ENCODE measurements at regions not wholly inside any gene's neighbourhood (a gene's known extent, or its start where the extent isn't known, plus 50 kb on each side); places are given as distances from the start of the nearest gene placed in this dataset.
A peak's percentile ranks its signal among the peaks of the same experiment; 100 is the strongest.

GRCh38 chr1:53378061-53378460 is 50.2 kb upstream of the LRP8 start:
- no peak for DNase-seq (ENCODE audit: low read depth)

GRCh38 chr1:53378932-53379661 is 51.2 kb upstream of the LRP8 start:
- DNase-seq (ENCODE audit: low read depth), result no peak

GRCh38 chr1:53379662-53380002 is 51.8 kb upstream of the LRP8 start:
- no peak for DNase-seq (ENCODE audit: low read depth)

GRCh38 chr1:53380296-53380695 is 52.4 kb upstream of the LRP8 start:
- DNase-seq (ENCODE audit: low read depth), result no peak

- no peak for DNase-seq (ENCODE audit: low read depth)
Measured at GRCh38 chr1:53381790-53382401, 54.0 kb upstream of the LRP8 start.

- DNase-seq (ENCODE audit: low read depth), result no peak
Measured at GRCh38 chr1:53383136-53383870, 55.4 kb upstream of the LRP8 start.

GRCh38 chr1:53384796-53385195 is 56.9 kb upstream of the LRP8 start:
- no peak for DNase-seq (ENCODE audit: low read depth)

GRCh38 chr1:53385276-53386225 is 57.7 kb upstream of the LRP8 start:
- no peak for DNase-seq (ENCODE audit: low read depth)

- DNase-seq (ENCODE audit: low read depth), result no peak
Measured at GRCh38 chr1:53388963-53389362, 61.1 kb upstream of the LRP8 start.

- no peak for DNase-seq (ENCODE audit: low read depth)
Measured at GRCh38 chr1:53390261-53390660, 62.4 kb upstream of the LRP8 start.

- DNase-seq (ENCODE audit: low read depth), result no peak
Measured at GRCh38 chr1:53390736-53391135, 62.9 kb upstream of the LRP8 start.

- DNase-seq (ENCODE audit: low read depth), result no peak
Measured at GRCh38 chr1:53391296-53391695, 63.4 kb upstream of the LRP8 start.

GRCh38 chr1:53391982-53392381 is 64.1 kb upstream of the LRP8 start:
- DNase-seq (ENCODE audit: low read depth), result no peak

GRCh38 chr1:53392460-53392859 is 64.6 kb upstream of the LRP8 start:
- no peak for DNase-seq (ENCODE audit: low read depth)

GRCh38 chr1:53393325-53393792 is 65.5 kb upstream of the LRP8 start:
- DNase-seq (ENCODE audit: low read depth), result peak; percentile 77

- no peak for DNase-seq (ENCODE audit: low read depth)
Measured at GRCh38 chr1:53394306-53394705, 64.9 kb upstream of the DMRTB1 start.

GRCh38 chr1:53395671-53396215 is 63.5 kb upstream of the DMRTB1 start:
- DNase-seq (ENCODE audit: low read depth), result no peak

- no peak for DNase-seq (ENCODE audit: low read depth)
Measured at GRCh38 chr1:53396573-53397268, 62.5 kb upstream of the DMRTB1 start.

- DNase-seq (ENCODE audit: low read depth), result no peak
Measured at GRCh38 chr1:53398091-53398490, 61.1 kb upstream of the DMRTB1 start.

GRCh38 chr1:53398576-53399365 is 60.4 kb upstream of the DMRTB1 start:
- DNase-seq (ENCODE audit: low read depth), result no peak
